ENCODE measurements at regions not wholly inside any gene's neighbourhood (a gene's known extent, or its start where the extent isn't known, plus 50 kb on each side); places are given as distances from the start of the nearest gene placed in this dataset.
"Not testable (repeated sequence)": the region's sequence is repeated elsewhere in the genome, so short reads cannot be mapped to it uniquely, and the experiment has no call there.

DNA sequence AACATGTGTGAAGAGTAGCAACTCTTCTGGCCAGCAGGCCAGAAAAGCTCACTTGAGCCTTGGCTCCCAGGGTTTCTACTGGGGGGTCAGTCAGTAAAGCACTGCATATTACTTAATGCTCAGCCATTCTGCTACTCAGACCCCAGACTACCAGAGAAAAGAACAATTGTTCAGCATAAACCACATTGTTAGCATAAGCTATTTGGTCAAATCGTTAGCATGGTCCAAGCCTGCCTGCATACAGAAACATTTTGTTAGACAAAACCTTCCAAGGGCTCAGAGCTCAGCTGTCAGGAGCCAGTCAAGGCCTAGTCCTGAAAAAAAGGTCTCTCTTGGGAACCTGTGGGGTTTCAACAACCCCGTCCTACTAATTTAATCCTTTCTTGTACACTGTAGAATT lies 449.3 kb downstream of the PRR16 start:
- no peak for DNase-seq (ENCODE audit: low read depth in 4 of 4, low spot score in 3 of 4)

DNA sequence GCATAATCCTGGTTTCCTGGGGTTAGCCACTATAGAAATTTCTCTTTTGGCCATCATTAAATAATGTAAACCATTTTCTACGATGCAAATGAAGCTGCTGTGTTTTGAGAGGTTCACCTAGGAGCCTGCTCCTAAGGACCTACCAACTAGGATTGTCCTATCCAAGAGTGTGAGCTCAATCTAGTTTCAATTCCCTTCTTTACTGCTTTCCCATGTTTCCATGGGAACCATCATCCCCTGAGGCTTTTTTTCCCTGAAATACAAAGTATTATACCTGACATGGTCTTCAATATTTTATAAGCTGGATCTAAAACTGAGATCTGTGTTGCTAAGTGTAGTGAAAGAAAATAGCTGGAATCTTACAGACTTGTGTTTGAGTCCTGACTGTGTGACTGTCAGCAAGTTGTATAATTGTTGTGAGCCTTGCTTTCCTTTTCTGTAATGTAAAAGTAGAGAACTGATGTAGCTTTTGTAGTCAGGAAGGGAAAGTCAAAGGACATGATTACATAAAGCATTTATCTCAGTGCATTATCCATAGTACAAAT lies 453.2 kb downstream of the PRR16 start:
- DNase-seq (ENCODE audit: low read depth in 4 of 4, low spot score in 3 of 4), result no peak

DNA sequence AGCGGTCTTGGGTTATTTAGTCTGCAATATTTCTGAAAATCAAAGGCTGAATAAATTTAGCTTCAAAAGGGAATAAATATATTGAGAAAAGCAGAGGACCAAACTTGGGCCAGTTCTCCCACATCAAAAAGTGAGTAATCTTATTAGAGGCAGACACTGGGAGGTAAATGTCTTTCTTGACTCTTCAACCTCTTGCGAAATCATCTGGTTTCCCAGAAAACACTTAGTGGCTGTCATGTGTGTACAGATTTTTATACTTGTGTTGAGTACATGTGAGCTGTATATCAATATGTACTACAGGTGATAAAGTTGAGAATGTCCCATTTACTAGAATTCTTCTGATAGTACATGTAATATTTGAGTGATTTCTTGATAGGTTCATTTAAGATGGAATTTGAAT lies 454.9 kb downstream of the PRR16 start:
- DNase-seq (ENCODE audit: low read depth in 4 of 4, low spot score in 3 of 4), result no peak

DNA sequence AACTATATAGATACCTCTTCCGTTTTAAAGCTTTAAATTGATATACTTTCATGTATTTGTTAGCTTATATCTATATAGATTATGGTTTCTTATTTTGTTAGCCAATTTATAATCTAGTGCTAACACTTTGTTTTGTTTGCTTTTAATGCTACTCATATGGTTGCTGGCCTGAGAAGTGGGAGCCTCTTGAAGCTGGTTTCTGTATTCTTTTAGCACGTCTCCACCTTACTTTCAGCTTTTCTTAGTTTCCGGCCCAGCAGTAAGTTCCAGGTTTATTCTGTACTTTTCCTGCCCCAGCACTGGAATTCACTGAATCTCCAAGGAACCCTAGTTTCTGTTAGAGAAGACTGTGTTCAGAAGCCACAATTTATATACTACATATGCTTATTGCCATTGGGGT lies 458.9 kb downstream of the PRR16 start:
- DNase-seq (ENCODE audit: low read depth in 4 of 4, low spot score in 3 of 4), result no peak

DNA sequence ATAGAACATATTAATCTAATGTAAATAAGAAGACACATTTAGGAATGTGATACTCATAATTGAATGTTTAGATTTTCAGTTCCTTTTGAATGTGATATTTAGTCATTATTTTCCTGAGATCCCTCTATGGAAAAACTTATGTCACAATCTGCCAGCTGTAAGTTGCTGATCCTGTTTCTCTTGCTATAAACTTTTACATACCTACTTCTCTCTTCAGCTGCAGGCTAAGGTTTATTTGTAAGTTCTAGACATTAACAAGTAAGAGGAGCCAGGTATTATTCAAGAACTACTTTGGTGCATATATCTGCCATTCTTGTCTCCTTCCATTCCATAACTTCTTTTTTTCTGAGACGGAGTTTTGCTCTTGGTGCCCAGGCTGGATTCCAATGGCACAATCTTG lies 462.4 kb downstream of the PRR16 start:
- DNase-seq (ENCODE audit: low read depth in 4 of 4, low spot score in 3 of 4), result no peak

DNA sequence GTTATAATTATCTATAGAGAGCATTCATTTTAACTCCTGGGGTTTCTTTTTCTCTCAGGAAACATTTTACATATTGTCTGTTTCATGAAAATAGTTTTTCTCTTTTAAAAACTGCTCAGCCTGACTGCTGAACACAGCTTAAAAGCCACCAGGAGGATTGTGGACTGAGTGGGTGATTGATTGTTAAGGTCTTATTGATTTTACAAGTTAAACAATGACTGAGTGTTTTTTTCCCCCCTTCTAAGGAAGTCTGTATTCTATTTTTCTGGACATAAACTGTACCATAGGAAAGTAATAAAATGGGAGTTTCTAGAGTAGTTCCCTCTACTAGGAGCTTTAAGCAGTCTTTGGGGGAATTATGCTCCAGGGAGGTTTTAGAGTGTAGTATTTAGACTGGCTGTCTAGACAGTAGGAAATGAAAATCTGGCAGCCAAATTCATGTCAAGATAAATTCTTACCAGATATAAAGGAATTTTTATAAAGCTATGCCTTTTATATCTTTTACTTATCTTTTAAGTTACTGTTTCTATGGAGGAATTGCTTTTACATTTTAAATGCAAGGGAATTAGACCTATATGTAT lies 463.9 kb downstream of the PRR16 start:
- DNase-seq (ENCODE audit: low read depth in 4 of 4, low spot score in 3 of 4), result no peak

DNA sequence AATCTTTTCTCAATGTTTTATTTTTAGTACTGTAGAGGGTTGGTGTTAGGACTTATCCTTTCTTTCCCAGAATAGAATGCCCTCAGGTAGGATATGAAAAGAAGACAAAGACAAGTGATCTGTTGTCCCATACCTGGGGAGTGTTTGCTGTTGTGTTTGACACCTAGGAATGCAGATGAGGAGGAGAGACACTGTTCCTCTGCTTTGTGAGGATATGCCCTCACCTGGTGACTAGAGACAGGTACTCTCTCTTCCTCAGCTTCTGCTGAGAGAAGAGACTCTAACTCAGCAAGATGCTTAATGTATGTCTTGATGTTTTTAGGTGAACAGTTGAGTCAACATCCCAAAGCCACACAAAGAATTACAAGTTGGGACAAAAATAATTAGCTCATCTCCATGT lies 468.4 kb downstream of the PRR16 start:
- no peak for DNase-seq (ENCODE audit: low read depth in 4 of 4, low spot score in 3 of 4)

DNA sequence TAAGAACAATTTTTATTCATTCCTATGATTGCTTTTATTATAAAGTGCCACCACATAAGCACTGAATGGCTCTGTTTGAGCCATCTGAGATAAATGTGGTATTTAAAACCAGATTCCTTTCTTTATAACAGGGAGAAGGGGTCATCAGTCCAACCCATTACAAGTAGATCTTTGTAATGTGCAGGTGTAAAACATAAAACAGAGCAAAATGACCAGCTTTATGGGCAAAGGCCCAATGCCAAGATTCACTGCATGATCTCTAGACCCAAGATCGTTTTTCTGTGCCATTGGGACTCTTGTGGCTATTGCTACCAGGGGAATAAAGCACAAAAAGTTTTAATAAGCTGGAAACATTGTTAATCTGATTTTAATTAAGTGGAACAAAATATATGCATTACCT lies 469.9 kb downstream of the PRR16 start:
- no peak for DNase-seq (ENCODE audit: low read depth in 4 of 4, low spot score in 3 of 4)

DNA sequence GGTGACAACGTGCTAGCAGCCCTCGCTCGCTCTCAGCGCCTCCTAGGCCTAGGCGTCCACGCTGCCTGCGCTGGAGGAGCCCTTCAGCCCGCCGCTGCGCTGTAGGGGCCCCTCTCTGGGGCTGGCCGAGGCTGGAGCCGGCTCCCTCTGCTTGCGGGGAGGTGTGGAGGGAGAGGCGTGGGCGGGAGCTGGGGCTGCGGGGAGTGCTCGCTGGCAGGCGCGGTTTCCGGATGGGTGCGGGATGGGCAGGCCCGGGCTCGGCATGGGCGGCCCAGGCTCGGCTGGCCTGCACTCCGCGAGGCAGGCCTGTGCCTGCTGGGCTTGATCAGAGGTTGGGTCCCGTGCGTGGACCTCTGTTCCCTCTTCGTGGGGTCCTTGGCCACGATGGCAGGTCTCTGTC lies 472.6 kb downstream of the PRR16 start:
- DNase-seq (ENCODE audit: low read depth in 4 of 4, low spot score in 3 of 4), result no peak

DNA sequence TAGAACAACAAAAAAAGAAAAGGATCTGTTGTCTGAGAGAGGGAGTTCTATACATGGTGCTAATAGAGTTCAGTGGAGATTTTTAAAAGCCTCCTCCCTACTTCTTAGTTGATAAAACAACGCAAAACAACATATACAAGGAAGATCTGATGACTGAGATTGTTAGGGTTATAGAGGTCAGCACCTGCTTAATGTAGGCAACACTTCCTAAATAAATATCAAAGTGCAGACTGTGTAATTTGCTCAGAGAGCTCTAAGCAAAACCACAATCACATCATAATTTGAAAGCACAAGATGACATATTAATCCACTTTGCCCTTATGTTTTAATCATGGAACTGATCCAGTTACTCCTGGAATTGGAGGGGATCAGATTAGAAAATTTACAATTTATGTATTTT lies 474.5 kb downstream of the PRR16 start:
- DNase-seq (ENCODE audit: low read depth in 4 of 4, low spot score in 3 of 4), result no peak

DNA sequence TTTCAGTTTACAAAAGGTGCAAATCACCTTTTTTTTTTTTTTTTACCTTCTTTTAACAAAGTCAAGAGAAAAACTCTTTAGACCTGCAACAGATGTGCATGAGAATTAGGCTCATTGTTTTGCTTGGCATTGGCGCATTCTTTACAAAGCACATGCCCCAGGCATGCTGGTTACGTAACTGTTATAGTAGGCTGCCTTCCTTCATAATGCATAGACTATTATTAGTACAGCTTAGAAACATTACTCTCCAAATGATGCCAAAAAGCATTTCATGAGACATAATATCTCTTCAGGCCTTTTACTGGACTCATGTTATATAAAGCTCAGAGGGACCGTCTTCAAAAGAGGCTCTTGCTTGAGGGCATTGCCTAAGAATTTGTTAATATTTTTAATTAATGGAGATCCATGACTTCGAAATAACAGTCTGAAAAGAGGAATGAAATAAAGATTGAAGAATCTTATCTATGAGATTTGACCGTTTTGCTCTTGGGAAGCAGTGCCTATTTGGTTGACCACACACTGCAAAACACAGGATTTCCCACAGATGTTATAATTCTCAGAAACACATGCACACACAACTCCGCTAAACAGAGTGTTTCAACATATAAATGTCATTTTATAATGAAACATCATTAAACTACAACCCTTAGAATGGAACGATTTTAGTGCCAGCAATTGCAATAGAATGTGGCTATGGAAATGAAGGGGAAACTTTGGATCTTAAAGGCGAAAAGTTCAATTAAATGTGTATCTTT lies 478.7 kb downstream of the PRR16 start:
- no peak for DNase-seq (ENCODE audit: low read depth in 4 of 4, low spot score in 3 of 4)

DNA sequence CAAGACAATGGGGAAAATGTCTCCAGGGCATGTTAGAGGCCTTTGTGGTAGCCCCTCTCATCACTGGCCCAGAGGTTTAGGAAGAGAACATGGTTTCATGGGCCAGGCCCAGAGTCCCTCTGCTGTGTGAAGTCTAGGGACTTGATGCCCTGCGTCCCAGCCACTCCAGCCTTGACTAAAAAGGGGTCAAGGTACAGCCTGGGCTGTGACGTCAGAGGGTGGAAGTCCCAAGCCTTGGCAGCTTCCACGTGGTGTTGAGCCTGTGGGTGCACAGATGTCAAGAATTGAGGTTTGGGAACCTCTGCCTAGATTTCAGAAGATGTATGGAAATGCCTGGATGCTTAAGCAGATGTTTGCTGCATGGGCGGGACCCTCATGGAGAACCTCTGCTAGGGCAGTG lies 485.5 kb downstream of the PRR16 start:
- not testable (repeated sequence) for DNase-seq (ENCODE audit: low read depth in 4 of 4, low spot score in 3 of 4)

DNA sequence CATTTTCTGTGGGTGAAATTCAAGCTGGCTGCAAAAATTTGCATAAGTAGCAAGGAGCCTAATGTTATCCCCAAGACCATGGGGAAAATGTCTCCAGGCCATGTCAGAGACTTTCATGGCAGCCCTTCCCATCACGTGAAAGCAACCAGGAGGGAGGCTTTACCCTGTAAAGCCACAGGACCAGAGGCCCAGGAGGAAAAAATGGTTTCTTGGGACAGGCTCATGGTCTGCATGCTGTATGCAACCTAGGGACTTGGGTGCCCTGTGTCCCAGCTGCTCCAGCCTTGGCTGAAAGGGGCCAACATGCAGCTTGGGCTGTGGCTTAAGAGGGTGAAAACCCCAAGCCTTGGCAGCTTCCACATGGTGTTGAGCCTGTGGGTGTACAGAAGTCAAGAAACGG lies 489.3 kb downstream of the PRR16 start:
- not testable (repeated sequence) for DNase-seq (ENCODE audit: low read depth in 4 of 4, low spot score in 3 of 4)

DNA sequence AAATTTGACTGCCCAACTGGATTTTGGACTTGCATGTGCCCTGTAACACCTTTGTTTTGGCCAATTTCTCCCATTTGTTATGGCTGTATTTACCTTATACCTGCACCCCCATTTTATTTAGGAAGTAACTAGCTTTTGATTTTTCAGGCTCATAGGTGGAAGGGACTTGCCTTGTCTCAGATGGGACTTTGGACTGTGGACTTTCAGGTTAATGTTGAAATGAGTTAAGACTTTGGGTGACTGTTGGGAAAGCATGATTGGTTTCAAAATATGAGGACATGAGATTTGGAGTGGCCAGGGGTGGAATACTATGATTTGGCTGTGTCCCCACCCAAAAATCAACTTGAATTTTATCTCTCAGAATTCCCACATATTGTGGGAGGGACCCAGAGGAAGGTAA lies 490.2 kb downstream of the PRR16 start:
- no peak for DNase-seq (ENCODE audit: low read depth in 4 of 4, low spot score in 3 of 4)

DNA sequence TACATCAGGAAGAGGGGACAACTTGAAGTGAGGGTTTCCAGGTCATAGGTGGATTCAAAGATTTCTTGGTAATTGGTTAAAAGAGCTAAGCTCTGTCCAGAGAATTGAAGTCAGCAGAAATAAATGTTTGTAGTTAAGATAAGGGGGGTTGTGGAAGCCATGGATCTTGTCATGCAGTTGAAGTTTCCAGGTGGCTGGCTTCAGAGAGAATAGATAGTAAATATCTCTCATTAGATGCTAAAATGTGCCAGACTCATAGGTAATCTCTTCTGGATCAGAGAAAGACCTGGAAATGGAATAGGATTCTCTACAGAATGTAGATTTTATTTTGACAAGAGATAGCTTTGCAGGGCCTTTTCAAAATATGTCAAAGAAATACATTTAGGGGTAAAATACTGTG lies 491.7 kb downstream of the PRR16 start:
- DNase-seq (ENCODE audit: low read depth in 4 of 4, low spot score in 3 of 4), result no peak

DNA sequence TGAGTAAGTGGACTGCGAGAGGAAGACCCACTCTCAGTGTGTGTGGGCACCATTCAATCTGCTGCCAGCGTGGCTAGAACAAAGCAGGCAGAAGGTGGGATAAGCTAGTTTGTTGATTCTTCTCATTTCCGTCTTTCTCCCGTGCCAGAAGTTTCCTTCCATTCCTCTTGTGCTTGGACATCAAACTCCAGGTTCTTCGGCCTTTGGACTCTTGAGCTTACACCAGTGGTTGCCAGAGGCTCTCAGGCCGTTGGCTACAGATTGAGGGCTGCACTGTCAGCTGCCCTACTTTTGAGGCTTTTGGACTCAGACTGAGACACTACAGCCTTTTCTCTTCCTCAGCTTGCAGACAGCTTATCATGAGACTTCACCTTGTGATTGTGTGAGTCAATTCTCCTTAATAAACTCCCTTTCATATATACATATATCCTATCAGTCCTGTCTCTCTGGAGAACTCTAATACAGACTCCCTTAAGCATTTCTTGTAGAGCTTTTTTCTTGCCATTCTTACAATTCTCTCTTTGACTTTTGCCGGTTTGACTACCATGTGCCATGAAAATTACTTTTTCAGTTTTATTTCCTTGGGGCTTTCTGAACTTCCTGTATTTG lies 494.9 kb downstream of the PRR16 start:
- DNase-seq (ENCODE audit: low read depth in 4 of 4, low spot score in 3 of 4), result no peak

DNA sequence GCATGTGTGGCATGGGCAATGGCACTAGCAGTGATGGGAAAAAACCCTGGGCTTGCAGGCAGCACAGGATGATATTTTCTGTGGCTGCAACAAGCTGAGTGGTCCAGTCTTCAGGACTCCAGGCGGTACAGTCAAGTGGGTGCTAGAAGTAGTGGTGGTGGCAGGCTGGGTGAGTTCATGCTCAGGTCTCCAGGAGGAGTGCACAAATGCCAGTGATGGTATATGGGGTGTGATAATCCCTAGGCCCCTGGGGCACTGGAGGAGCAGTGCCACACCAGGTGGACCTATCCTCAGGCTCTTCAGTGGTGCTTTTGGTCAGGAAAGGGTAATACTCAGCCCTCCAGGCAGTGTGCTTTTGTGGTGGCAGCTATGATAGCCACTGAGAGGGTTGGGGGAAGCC lies 496.4 kb downstream of the PRR16 start:
- no peak for DNase-seq (ENCODE audit: low read depth in 4 of 4, low spot score in 3 of 4)

DNA sequence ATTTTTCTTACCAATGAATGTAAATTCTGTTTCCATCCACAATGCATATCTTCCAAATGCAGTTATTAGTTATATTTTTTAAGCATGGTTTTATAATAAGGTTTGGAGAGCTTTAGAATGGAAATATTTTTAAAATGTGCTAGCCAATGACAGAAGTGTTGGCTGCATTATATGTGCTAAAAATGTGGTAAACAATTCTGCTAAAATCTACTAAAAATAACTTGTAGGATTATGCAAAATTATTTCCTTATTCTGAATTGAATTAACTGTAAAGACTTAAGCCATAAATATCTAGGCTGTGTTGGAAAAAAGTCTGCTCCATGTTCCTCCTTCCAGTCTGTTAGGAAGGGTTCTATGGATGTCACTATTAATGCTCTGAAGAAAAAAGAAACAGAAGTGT lies 503.3 kb downstream of the PRR16 start:
- DNase-seq (ENCODE audit: low read depth in 4 of 4, low spot score in 3 of 4), result no peak

DNA sequence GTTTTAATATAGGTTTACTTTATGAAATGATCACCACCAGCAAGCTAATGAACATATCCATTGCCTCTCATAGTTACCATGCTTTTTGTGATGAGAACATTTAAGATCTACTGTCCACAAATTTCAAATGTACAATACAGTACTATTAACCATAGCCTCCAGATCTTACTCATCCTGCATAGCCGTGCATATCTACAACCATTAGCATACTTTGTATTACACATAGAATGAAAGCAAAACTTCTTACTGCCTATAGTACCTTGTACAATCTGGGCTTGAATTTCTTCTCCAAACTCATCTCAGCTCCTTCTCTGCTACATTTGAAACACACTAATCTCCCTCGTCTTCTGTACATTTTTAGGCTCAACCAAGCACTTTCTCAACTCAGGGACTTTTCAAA lies 510.6 kb downstream of the PRR16 start:
- DNase-seq (ENCODE audit: low read depth in 4 of 4, low spot score in 3 of 4), result no peak

DNA sequence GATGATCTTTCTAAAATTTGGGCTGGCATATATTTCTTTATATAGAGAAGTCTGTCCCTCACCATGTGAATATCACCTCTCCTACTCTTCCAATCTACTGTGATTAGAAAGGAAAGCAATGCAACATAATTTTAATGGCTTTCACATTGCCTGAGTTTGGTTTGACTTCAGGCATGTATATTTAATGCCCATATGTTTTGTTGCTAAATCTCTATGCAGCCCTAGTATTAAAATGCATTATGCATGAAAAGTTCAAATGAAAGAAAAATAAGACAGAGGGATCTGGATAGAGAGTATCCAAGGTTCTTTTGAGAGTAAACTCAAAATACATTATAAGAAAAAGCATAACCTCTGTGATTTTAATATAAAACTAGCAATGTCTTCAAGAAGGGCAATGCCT lies 518.3 kb downstream of the PRR16 start:
- DNase-seq (ENCODE audit: low read depth in 4 of 4, low spot score in 3 of 4), result no peak

DNA sequence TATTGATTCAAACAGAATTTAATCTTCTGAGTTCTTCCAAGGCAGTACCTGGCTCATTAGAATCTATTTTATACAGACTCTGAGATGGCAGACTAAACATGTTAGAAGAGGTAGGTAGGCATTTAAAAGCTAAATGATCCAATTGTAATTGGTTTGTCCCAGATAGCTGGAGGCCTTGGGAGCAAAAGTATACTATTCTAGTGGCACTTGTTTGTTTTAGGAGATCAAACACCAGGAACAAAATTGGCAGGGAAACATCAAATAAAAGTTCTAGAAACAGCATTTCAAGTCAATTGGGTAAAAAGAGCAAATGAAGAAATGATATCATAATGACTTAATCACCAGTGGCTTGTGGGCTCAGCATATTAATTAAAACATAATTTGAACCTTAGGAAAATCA lies 521.4 kb downstream of the PRR16 start:
- DNase-seq (ENCODE audit: low read depth in 4 of 4, low spot score in 3 of 4), result no peak

DNA sequence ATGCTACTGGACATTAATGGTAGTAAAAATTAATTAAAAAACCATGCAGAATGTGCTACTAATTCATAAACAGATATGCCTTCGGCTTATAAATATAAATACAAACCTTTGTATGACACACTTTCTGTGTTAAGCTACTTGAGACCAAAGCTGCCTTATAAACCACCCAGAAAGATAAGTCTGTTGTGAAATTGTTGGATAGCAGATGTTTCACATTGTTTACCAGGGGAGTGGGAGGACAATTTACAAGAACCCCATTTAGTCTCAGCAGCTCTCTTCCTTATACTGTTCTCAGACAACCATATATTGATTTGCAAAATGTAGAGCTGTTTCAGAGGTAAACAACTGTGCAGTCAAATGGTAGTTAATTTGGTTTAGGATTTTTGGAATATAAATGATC lies 524.4 kb downstream of the PRR16 start:
- DNase-seq (ENCODE audit: low read depth in 4 of 4, low spot score in 3 of 4), result no peak

Measured in right renal pelvis (tissue), 4 donors.